ENCODE measurements at regions not wholly inside any gene's neighbourhood (a gene's known extent, or its start where the extent isn't known, plus 50 kb on each side); places are given as distances from the start of the nearest gene placed in this dataset.

- TF ChIP-seq POLR2A (IDR thresholded peaks at IDR 0.05) (no peak), POLR2AphosphoS5 (IDR thresholded peaks at IDR 0.05) (no peak)
Observed at GRCh38 chr13:67355812-67356476, 125.8 kb upstream of the PCDH9 start.

Data from sigmoid colon (tissue), 4 donors.